ENCODE measurements at regions not wholly inside any gene's neighbourhood (a gene's known extent, or its start where the extent isn't known, plus 50 kb on each side); places are given as distances from the start of the nearest gene placed in this dataset.
A peak's percentile ranks its signal among the peaks of the same experiment; 100 is the strongest.

DNA sequence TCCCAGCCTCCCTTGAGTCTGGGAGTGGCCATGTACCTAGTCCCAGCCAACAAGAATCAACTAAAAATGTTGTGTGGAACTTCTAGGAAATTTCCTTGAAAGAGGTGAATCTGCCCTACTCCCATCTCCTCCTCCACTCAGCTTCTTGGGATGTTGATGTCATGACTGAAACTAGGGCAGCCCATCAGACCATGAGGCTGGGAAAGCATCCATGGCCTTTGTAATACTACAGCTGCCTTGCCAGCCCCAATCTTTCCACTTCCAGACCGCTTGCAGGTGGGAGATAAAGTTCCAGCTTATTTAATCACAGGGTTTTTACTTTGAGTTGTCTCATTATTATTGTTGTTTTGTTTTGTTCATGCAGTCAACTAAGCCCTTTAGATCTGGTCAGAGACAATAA, 170.3 kb upstream of the LMNTD1 start:
- H4K5ac ChIP-seq (ENCODE audit: insufficient read length, low read depth, low read length), result no peak overlapping the region
- H3K23me2 ChIP-seq (ENCODE audit: insufficient read length, low read depth, low read length, poor library complexity, severe bottlenecking), result no peaks in the 10 kb centered on the region
- no peak overlapping the region for H3K14ac ChIP-seq (ENCODE audit: insufficient read depth, low read length)
- no peak overlapping the region for H2BK15ac ChIP-seq (ENCODE audit: low read depth, low read length)
- H3K4ac ChIP-seq (ENCODE audit: low read depth, low read length), result no peak overlapping the region
- H3K27me3 ChIP-seq (ENCODE audit: insufficient read depth, low read length), result no peaks in the 10 kb centered on the region
- H3K56ac ChIP-seq (ENCODE audit: insufficient read length, low read depth, low read length), result no peak overlapping the region
- no peak overlapping the region for H2BK5ac ChIP-seq (ENCODE audit: insufficient read length, low read length)
- H3K9me3 ChIP-seq (ENCODE audit: control insufficient read depth, low read depth, low read length), result no peaks in the 10 kb centered on the region
- H3K27ac ChIP-seq (ENCODE audit: insufficient read length, low read depth, low read length), result no peak overlapping the region
- no peak overlapping the region for H2BK20ac ChIP-seq (ENCODE audit: low read depth, low read length, poor library complexity, severe bottlenecking)
- H3K79me1 ChIP-seq (ENCODE audit: insufficient read depth, low read depth, low read length, poor library complexity, severe bottlenecking), result no peaks in the 10 kb centered on the region
- no peak overlapping the region for H4K91ac ChIP-seq (ENCODE audit: insufficient read length, low read depth, low read length)
- TF ChIP-seq, protein P1, sequence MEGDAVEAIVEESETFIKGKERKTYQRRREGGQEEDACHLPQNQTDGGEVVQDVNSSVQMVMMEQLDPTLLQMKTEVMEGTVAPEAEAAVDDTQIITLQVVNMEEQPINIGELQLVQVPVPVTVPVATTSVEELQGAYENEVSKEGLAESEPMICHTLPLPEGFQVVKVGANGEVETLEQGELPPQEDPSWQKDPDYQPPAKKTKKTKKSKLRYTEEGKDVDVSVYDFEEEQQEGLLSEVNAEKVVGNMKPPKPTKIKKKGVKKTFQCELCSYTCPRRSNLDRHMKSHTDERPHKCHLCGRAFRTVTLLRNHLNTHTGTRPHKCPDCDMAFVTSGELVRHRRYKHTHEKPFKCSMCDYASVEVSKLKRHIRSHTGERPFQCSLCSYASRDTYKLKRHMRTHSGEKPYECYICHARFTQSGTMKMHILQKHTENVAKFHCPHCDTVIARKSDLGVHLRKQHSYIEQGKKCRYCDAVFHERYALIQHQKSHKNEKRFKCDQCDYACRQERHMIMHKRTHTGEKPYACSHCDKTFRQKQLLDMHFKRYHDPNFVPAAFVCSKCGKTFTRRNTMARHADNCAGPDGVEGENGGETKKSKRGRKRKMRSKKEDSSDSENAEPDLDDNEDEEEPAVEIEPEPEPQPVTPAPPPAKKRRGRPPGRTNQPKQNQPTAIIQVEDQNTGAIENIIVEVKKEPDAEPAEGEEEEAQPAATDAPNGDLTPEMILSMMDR (conservative IDR thresholded peaks at IDR 0.05), result no peak
- H3K4me1 ChIP-seq (ENCODE audit: insufficient read depth, low read length), result no peaks in the 10 kb centered on the region
- H3K23ac ChIP-seq (ENCODE audit: insufficient read length, low read depth, low read length), result no peak overlapping the region
- H3K4me2 ChIP-seq (ENCODE audit: insufficient read depth, insufficient read length, low read length), result no peak overlapping the region
- H3K79me2 ChIP-seq (ENCODE audit: insufficient read depth, low read length), result no peaks in the 10 kb centered on the region
- H3T11ph ChIP-seq (ENCODE audit: low read length), result no peak overlapping the region
- Mint-ChIP-seq H3K4me1 (peaks cover 0 to 5% of the 10 kb centered on the region in 2 experiments; a peak in 1 of 4 replicates), H3K27me3 (ENCODE audit: low read depth) (no peaks in the 10 kb centered on the region), H3K36me3 (ENCODE audit: insufficient read depth in 1 of 3, low read depth in 3 of 3) (no peaks in the 10 kb centered on the region), H3K27ac (peak overlapping the region in 1 of 3 experiments; percentile 20; a peak in 1 of 7 replicates), H3K4me3 (no peak overlapping the region), H3K9me3 (no peaks in the 10 kb centered on the region)
- DNase-seq, result no peak
- H2BK120ac ChIP-seq (ENCODE audit: low read depth, low read length, poor library complexity, severe bottlenecking), result no peak overlapping the region
- H3K9ac ChIP-seq (ENCODE audit: extremely low read depth, insufficient read length, low read length), result no peak overlapping the region
- no peak overlapping the region for H2AFZ ChIP-seq (ENCODE audit: low read length)
- no peak overlapping the region for H3K18ac ChIP-seq (ENCODE audit: insufficient read length, low read depth, low read length)
- H2BK12ac ChIP-seq (ENCODE audit: insufficient read length, low read depth, low read length), result no peak overlapping the region
- no peaks in the 10 kb centered on the region for H4K20me1 ChIP-seq (ENCODE audit: control insufficient read depth, insufficient read depth, insufficient read length)
- no peak overlapping the region for H2AK5ac ChIP-seq (ENCODE audit: insufficient read length, low read length)
- H4K8ac ChIP-seq (replicated peaks; ENCODE audit: insufficient read length, low read depth, low read length), result no peak overlapping the region
- no CpG with 5 or more reads among the region's 1 CpG for WGBS (ENCODE audit: extremely low coverage, insufficient read length, low lambda C conversion rate)
